ENCODE measurements at regions not wholly inside any gene's neighbourhood (a gene's known extent, or its start where the extent isn't known, plus 50 kb on each side); places are given as distances from the start of the nearest gene placed in this dataset.

DNA sequence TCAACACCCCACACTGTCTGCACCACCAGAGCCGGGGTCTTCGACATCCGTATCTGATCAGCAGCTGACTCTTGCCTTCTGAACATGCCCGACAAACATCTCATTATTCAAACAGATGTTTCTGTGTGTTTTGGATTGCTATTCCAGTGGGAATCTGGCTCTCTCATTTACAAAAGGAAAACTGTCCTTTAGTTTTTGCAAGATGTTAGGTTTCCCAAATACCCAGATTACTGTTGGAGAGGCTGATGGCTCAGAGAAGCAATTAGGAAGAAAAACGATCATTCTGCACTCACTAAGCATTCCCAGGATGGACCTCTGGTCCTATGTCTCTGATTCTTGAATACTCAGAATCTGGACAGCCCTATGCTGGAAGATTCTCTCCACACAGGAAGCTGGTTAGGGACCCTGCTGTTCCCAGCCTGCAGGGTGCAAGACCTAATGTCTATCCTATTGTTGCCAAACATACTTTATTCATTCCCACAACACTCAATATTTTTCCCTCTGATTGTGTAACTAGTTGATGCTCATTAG, 532.9 kb downstream of the CDH26 start:
- no peaks in the 10 kb centered on the region for H3K9me3 ChIP-seq (ENCODE audit: insufficient read depth in 2 of 2, low read depth in 1 of 2, low read length in 1 of 2)
- FAIRE-seq (no peak), DNase-seq (ENCODE audit: low read depth in 1 of 2, low spot score in 2 of 2) (no peak)
- H2BK120ac ChIP-seq (replicated peaks; ENCODE audit: low read depth, low read length) = no peak overlapping the region
- H2BK15ac ChIP-seq (ENCODE audit: low read length) = 0 out of 2 replicates have a peak overlapping the region, but pooled peaks have one; percentile 3
- no peaks in the 10 kb centered on the region for H3K79me2 ChIP-seq (ENCODE audit: control insufficient read depth in 1 of 2, insufficient read depth in 2 of 2, low read length in 2 of 2)
- H4K8ac ChIP-seq (ENCODE audit: extremely low read depth, insufficient read depth, low read length) = no peak overlapping the region
- no peaks in the 10 kb centered on the region for H3K23me2 ChIP-seq (ENCODE audit: low read depth, low read length)
- TF ChIP-seq HDAC6 (IDR thresholded peaks at IDR 0.05; ENCODE audit: low read depth, low read length) (no peak), SIN3A (conservative IDR thresholded peaks at IDR 0.05 in 1 of 2, IDR thresholded peaks at IDR 0.05 in 1 of 2; ENCODE audit: low read depth in 1 of 2, low read length in 2 of 2) (no peak), EZH2 (IDR thresholded peaks at IDR 0.05; ENCODE audit: low read depth, low read length, severe bottlenecking) (no peak), TBP (IDR thresholded peaks at IDR 0.05; ENCODE audit: low read depth, low read length) (no peak), POLR2A (IDR thresholded peaks at IDR 0.05; ENCODE audit: control extremely low read depth in 1 of 2, low read depth in 2 of 2, low read length in 2 of 2) (no peak), PHF8 (conservative IDR thresholded peaks at IDR 0.05; ENCODE audit: low read depth, low read length) (no peak), KDM5A (IDR thresholded peaks at IDR 0.05; ENCODE audit: low read length) (no peak), SIRT6 (IDR thresholded peaks at IDR 0.05; ENCODE audit: low read length) (no peak), ZNF274 (IDR thresholded peaks at IDR 0.05; ENCODE audit: borderline replicate concordance, extremely low read depth, low read length) (no peak), SUZ12 (IDR thresholded peaks at IDR 0.05; ENCODE audit: low read length) (no peak)
- TF ChIP-seq, protein P1, sequence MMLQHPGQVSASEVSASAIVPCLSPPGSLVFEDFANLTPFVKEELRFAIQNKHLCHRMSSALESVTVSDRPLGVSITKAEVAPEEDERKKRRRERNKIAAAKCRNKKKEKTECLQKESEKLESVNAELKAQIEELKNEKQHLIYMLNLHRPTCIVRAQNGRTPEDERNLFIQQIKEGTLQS (IDR thresholded peaks at IDR 0.05; ENCODE audit: insufficient read depth, low read depth, low read length) = no peak
- no peak overlapping the region for H2BK12ac ChIP-seq (ENCODE audit: low read depth, low read length)
- peaks cover 0 to 2% (median 0%) of the 10 kb centered on the region in 4 experiments; a peak in 1 of 7 replicates for H3K4me1 ChIP-seq (replicated peaks in 1 of 4; ENCODE audit: control insufficient read depth in 3 of 4, insufficient read depth in 4 of 4, low read length in 3 of 4)
- POLR2A ChIA-PET (ENCODE audit: partially characterized antibody) = no interaction called here
- CTCF ChIA-PET (ENCODE audit: partially characterized antibody) = interaction anchor here (0.6 kb wide), 1 partner anchor 138 kb away, joined by 3 read pairs; no protein-coding TSS in a partner anchor
- no peak overlapping the region for H3K14ac ChIP-seq (ENCODE audit: insufficient read length)
- no peak overlapping the region for H2AFZ ChIP-seq (ENCODE audit: low read length)
- H3K36me3 ChIP-seq (ENCODE audit: control insufficient read depth in 2 of 4, insufficient read depth in 4 of 4, low read length in 3 of 4) = no peaks in the 10 kb centered on the region
- H2BK5ac ChIP-seq (ENCODE audit: low read depth, low read length) = no peak overlapping the region
- 91% methylated on average over 5 of the region's 5 CpGs; no CpG with 5 or more reads in 1 of the 2 experiments for WGBS, 2 experiments (ENCODE audit: extremely low coverage in 1 of 2, insufficient coverage in 1 of 2, insufficient read length in 1 of 2, insufficient replicate concordance in 2 of 2, low coverage in 1 of 2, low lambda C conversion rate in 2 of 2, missing lambda C conversion rate in 1 of 2)
- H4K20me1 ChIP-seq (replicated peaks in 1 of 2; ENCODE audit: control insufficient read depth in 1 of 2, insufficient read depth in 2 of 2, low read length in 2 of 2) = no peaks in the 10 kb centered on the region
- no peak overlapping the region for H2AK5ac ChIP-seq (ENCODE audit: low read depth, low read length)
- H2BK20ac ChIP-seq (ENCODE audit: low read length) = no peak overlapping the region
- H3K79me1 ChIP-seq (ENCODE audit: low read depth, low read length) = no peaks in the 10 kb centered on the region
- no peak overlapping the region for H3K18ac ChIP-seq (ENCODE audit: extremely low read depth, low read length)
- H3K23ac ChIP-seq (ENCODE audit: insufficient read length) = no peak overlapping the region
- no peak overlapping the region for H3K4me2 ChIP-seq (ENCODE audit: insufficient read depth in 1 of 2, low read depth in 2 of 2, low read length in 2 of 2)
- no peak overlapping the region for H3K9ac ChIP-seq (replicated peaks in 1 of 4; ENCODE audit: extremely low read depth in 1 of 4, low read depth in 3 of 4, low read length in 3 of 4)
- H3K4ac ChIP-seq (replicated peaks; ENCODE audit: insufficient read length, low read depth, low read length) = no peak overlapping the region
- peaks cover 0 to 4% (median 1%) of the 10 kb centered on the region in 4 experiments; a peak in 3 of 7 replicates for H3K27me3 ChIP-seq (replicated peaks in 1 of 4; ENCODE audit: control insufficient read depth in 3 of 4, extremely low read depth in 1 of 4, insufficient read depth in 3 of 4, low read length in 3 of 4)
- no peak overlapping the region for H3K27ac ChIP-seq (ENCODE audit: low read depth, low read length)
- H3K4me3 ChIP-seq (ENCODE audit: extremely low read depth in 1 of 4, insufficient read depth in 2 of 4, low read depth in 3 of 4, low read length in 4 of 4) = no peak overlapping the region
- no peak overlapping the region for H4K5ac ChIP-seq (ENCODE audit: insufficient read length, low read depth, low read length)
- H3K56ac ChIP-seq (replicated peaks; ENCODE audit: insufficient read length, low read depth, low read length) = no peak overlapping the region
- H4K91ac ChIP-seq (replicated peaks; ENCODE audit: insufficient read length, low read length) = no peak overlapping the region

All from H1 (cell line).